Occipital lobe (tissue), 1 donor: ENCODE measurements at regions not wholly inside any gene's neighbourhood (a gene's known extent, or its start where the extent isn't known, plus 50 kb on each side); places are given as distances from the start of the nearest gene placed in this dataset.

Experiments
- DNase-seq: peaks from one replicate; lab custom pipeline; 2025; lab: John Stamatoyannopoulos, UW

GRCh38 chr15:73001840-73002239 lies 50.4 kb upstream of the NEO1 start:
- no peak for DNase-seq

DNA sequence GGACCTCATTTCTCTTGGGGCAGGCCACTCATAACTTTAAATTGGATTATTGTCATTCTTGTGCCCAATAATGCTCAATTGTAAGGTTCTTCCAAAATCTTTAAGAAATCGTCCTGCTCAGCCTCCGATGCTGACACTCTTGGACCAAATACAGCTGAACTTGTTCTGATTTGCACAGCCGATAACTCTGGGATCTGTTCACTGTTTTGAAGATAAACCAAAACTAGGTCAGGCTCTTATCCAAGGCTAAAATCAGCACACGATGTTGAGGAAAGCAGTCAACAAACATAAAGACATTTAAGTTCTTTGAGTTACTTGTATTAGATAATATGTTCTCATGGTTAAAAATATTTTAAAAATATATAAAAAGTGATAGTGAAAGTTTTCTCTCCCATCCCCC lies 52.0 kb upstream of the NEO1 start:
- DNase-seq = no peak

GRCh38 chr15:72999586-72999985 lies 52.7 kb upstream of the NEO1 start:
- DNase-seq = no peak

GRCh38 chr15:72998681-72999466 lies 53.4 kb upstream of the NEO1 start:
- no peak for DNase-seq

DNA sequence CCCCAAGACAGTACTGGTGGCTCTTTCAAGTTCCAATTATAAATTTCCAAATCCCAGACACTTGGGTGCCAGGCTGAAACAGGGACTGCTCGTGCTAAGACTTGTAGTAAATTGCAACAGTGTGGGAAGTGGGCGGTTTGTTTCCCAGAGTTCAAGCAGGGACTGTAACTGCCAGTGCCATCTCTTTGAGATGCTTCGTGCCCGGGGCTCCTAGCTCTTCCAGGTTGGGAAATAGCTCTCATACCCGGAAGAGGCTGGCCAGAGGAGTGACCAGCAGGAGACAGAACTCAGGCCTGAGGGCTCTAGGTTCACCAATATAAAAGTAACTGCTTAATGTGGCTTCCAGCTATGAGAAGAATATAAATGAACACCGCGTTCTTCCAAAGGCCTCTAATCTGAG lies 54.0 kb upstream of the NEO1 start:
- DNase-seq = no peak

DNA sequence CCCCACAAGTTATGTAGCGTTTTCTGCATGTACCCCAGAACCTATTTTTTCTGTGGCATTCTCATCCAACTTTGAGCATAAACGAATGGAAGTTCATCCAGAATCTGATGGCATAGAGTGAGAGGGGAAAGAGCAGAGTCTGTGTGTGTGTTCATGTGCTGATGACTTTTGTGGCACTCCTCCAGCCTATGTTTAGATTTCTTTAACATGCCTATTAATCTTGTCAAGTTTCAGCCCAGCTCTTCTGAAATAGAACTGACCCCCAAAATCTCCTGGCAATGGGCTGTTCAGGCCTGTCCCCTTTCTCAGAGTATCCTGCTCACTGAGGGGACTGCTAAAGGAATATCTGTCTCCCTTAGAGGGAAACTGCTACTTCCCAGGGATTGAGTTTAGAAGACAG lies 56.4 kb upstream of the NEO1 start:
- DNase-seq = no peak

DNA sequence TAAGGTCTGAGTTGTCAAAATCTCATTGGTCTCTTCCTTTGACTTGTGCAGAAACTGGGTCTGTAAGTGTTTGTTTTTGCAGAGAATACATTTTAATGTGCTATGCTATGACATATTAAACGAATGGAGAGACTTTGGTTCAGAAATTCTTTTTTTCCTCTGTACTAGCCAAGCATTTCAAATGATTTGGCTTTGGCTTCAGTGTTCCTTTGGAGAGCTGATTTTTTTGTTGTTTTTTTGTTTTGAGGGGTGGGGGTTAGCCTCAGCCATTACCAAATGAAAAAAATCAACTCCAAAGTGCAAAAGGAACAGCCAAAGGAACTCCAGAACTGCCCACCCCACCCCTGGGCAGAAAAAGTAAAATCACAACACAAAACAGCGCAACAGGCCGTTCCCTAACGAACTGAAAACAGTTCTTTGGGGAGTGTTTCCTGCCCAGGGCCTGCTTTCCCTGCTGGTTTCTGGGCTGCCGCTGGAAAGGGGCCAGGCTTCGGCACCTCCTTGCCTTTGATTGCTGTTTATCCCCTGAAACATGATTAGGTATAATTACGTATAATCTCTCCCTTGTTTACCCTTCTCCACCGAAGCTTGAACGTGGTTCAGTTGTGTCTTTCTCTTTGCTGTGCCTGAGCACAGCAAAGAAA lies 57.6 kb upstream of the NEO1 start:
- DNase-seq = no peak

DNA sequence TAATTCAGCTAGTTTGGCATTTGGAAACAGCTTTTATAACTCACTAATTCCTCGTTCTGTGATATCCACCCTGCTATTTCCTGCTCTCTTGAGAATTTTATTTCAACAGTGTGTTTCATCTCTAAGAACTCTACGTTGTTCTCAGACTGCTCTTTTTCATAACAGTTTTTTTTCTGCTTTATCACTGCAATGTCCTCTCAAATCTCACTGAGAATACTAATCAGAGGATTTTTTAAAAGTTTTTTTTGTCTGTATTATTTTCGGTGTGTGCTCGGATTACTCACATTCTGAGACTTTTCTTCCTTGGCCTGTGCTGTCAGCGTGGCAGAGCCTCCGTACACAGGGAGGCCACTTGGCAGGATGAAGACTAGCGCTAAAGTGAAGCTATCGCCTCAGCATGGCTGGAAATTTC lies 59.4 kb upstream of the NEO1 start:
- DNase-seq = peak; percentile 24

DNA sequence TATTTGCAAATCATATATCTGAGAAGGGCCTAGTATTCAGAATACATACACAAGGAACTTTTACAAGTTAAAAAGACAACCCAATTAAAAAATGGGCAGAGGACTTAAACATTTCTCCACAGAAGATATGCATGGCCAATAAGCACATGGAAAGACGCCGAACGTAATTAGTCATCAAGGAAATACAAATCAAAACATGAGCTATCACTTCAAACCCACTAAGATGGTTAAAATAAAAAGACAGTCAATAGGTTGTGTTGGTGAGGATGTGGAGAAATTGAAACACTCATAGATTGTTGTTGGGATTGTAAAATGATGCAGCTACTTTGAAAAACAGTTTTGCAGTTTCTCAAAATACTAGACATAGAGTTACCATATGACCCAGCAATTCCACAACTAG lies 61.2 kb upstream of the NEO1 start:
- no peak for DNase-seq

DNA sequence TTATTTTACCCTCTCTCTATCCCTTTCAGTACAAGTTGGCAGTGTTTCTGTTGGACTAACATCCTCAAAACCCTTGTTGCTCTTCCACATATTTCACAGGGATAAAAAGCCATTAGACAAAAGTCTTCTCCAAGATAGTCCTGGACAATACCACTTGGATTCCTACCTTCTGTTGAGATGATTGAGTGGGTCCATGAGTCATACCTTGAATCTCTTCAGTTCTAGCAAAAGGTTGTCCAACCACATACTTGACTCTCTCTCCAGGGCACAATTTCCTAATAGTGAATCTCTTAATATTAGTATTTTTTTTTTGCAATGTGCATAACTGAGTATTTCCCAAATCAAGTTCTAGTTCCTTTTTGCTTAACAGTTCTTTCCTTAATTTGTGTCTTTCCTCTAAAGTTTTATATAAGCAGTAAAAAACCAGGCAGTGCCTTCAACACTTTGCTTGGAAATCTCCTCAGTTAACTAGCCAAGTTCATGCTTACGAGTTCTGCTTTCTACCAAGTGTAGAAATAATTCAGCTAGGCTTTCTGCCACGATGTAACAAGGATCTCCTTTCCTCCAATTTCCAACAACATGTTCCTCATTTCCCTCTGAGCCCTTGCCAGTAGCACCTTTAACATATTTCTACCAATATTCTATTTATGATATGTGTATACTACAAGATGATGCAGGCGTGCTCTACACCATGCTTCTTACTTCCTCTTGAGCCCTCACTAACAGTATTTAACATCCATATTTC lies 68.3 kb upstream of the NEO1 start:
- no peak for DNase-seq

DNA sequence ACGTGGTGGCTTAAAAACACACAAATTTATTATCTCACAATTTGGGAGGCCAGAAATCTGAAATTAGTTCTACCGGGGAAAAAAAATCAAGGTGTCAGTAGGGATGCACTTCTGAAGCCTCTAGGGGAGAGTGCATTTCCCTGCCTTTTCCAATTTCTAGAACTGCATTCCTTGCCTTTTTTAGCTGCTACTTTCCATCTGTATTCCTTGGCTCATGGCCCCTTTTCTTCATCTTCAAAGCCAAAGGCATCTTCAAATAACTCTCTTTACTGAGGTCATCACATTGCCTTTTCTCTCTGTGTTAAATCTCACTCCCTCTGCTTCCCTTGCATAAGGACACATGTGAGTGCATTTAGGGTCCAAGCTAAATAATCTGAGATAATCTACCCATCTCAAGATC lies 69.5 kb upstream of the NEO1 start:
- DNase-seq = no peak

DNA sequence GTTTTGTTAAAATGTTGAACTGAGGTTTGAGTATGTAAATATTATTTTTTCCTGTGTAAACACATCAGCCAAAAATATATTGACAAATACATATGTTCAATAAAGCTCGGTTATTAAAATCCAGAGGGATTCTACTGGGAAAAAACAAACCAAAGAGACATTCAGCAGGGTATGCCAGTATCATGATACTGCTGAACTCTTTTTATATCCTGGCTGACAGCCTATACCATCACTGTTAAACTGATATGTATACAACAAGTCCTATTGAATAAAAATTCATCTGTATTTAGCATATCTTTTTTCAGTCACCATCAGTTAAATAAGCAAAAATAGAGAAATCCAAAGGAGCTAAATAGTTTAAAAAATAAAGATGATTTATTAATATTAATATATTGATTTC lies 71.6 kb upstream of the NEO1 start:
- no peak for DNase-seq

DNA sequence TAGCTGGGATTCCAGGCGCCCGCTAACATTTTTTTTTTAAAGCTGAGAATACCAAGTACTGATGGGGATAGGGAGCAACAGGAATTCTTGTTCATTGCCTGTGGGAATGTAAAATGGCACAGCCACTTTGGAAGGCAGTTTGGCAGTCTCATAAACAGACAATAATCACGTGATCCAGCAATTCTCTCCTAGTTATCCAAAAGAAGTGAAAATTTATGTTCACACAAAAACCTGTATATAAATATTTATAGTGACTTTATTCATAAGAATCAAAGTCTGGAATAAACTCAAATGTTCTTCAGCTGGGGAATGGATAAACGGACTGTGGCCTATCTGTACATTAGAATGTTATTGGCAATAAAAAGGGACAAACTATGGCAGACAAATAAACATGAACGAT lies 72.5 kb upstream of the NEO1 start:
- DNase-seq = no peak

DNA sequence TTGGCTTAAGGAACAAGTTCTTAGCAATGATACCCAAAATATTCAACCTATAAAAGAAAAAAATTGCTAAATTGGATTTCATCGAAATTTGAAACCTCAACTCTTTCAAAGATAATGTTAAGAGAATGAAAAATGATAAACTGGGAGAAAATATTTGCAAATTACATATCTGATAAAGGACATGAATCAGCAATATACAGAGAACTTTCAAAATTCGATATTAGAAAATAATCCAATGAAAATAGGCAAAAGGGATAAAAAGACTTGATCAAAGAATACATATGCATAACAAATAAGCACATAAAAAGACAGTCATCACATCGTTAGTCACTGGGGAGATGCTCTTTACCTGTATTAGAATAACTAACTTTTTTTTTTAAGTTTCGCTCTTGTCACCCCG lies 73.0 kb upstream of the NEO1 start:
- DNase-seq = no peak

- DNase-seq = no peak
Observed at GRCh38 chr15:72978223-72978622, 74.0 kb upstream of the NEO1 start.

GRCh38 chr15:72972362-72972761 lies 79.9 kb upstream of the NEO1 start:
- no peak for DNase-seq

GRCh38 chr15:72971766-72972165 lies 80.5 kb upstream of the NEO1 start:
- DNase-seq = no peak

GRCh38 chr15:72970933-72971760 lies 81.1 kb upstream of the NEO1 start:
- DNase-seq = no peak

DNA sequence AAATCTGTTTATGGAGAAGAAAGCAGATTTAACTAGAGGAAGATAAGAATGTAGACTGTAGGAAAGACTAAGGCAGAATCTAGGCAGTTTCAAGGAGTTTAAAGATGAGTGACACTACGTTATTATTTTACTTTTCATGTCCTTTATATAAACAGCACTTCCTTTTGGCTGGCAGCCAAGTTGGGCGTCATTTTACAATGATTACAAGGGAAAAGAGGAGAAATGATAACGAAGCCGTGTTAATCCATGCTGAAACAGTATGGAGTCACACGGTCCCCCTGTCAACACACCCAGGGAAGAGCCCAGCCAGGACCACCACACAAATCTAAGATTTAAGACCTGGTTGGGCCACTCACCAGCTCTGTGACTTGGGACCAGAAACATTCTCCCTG lies 83.7 kb upstream of the NEO1 start:
- no peak for DNase-seq

- no peak for DNase-seq
Observed at GRCh38 chr15:72967811-72968530, 84.3 kb upstream of the NEO1 start.

DNA sequence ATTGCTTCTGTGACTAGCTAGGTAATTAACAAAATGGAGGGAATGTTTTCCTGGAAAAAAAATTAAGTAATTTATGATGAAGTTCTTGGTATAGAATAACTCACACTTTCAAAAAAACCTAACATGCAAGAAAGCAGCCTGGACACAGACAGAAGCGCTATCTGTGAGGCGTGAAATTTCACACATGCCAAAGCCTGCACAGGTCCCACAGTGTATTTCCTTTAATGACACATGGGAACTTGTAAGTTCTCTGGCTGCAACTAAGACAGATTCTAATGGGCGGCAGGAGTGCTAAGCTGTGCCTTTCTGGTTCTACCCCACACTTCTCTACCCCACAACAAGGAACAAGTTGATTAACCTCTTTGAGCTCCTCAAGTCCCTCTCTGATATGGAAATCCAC lies 84.9 kb upstream of the NEO1 start:
- no peak for DNase-seq
